GM21367 (cell line): ENCODE measurements at regions not wholly inside any gene's neighbourhood (a gene's known extent, or its start where the extent isn't known, plus 50 kb on each side); places are given as distances from the start of the nearest gene placed in this dataset.

Experiments
- ATAC-seq: cut with Tn5 transposase; IDR thresholded peaks from one replicate; pipeline ENCODE4 v1.9.1; 2021; ENCODE audit not compliant: unreplicated experiment

DNA sequence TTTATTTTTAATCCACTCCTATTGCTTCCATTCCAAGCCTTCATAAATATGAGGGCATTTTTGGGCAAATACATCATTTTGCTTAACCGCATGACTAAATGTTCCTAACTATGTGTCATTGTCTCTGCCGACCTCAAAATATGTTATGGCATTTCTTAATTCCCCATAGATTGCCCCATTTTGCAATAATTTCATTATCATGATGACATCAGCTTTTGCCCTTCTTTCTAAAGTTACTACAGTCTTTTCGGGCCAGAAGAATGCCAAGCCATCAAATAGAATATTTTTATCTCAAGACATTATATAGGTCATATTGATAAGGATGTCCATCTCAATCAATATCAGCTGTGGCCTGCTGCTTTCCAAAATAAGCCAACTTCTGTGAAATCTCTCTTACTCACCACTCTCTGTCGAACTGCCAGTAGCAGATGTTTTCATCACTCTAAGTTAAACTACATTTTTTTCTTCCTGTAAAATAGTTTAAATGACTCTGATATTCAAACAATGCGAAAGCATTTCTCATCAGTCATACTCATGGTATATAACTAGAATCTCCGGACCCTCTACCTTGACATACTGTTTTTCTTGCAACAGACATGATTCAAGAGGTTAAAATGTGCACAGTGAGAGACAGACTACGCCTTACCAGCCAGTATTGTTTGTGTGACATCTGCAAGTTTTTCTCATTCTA lies 1254.6 kb upstream of the CELF2 start:
- no peak for ATAC-seq

DNA sequence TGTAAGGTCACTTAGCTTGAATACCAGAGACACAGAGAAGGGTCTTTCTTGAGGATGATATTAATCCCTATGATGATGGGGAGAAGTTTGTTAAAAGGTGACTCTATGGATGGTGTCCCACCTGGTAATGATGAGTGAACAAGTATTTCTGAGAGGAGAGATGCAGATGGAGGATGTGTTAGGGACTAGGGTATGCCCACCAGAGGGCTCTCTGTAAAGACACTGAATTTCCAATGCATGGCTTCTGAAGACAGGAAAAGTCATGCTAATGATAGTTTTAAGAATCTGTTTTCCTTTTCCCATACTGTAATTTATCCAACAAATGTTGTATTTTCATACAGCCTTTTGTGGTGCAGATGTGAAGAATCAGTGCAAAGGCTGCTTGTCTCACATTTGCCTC lies 1250.9 kb upstream of the CELF2 start:
- ATAC-seq, result no peak

DNA sequence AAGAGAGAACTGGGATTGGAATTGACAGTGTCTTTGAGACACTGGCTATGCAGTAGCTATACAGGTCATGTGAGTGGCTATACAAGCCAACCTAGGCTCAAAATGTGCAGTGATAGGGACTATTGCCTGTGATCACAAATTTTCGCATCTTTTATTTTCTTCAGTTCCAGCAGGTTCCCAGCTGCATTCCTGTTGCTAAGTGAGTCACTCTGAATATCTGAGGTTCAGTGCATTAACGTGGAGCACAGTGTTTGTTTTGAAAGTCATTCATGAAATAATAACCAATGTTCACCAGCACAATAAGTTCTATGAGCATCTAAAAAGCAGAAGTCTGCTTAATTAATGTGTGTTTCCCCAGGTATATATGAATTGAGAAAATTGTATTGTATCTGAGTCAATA lies 1236.0 kb upstream of the CELF2 start:
- ATAC-seq, result no peak

DNA sequence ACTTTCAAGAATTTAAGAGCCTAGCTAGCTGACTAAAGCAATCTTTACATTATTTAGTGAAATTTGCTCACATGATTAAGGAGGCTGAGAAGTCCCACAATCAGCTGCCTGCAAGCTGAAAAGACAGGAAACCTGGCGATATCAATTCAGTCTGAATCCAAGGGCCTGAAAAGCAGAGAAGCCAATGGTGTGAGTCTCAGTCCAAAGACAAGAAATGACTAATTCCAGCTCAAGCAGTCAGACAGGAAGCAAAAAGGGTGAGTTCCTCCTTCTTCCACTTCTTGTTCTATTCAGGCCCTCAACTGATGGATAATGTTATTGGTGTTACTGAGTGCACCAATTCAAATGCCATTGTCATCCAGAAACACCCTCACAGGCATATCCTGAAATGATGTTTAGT lies 1231.6 kb upstream of the CELF2 start:
- no peak for ATAC-seq

DNA sequence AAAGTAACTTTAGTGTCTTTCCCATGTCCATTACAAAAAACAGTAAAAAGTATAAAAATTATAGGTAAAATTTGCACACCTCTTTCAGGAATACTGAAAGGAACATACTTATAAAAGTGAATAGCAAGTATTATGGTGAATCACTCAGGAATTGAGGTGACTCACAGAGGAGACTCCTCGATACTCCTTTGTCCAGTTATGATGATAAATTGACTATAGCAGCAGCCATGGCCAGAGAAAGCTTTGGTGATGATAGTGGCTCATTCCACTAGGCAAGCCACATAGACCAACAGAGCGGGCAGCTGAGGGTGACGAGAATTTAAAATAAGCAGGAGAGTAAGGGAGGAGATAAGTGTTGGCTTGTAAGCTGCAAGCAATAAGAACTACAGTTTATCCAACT lies 1231.1 kb upstream of the CELF2 start:
- ATAC-seq, result no peak

DNA sequence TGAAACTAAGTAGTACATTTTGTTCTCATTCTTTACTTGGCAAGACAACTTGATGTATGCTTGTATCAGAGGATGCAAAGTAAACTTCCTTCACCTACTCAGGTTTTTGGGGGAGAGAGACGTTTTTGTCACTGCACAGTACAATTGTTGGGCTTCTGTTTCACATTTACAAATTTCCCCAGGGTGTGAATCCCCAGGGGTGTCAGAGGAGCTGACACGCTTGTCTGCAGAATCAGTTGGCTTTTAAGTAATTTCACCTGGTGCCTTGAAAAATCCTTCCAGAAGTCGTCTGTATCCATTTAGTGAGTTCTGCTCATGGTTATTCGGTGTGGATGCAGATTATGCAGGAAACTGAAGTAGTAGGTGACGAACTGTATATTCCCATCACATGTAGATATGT lies 1227.7 kb upstream of the CELF2 start:
- ATAC-seq, result no peak

DNA sequence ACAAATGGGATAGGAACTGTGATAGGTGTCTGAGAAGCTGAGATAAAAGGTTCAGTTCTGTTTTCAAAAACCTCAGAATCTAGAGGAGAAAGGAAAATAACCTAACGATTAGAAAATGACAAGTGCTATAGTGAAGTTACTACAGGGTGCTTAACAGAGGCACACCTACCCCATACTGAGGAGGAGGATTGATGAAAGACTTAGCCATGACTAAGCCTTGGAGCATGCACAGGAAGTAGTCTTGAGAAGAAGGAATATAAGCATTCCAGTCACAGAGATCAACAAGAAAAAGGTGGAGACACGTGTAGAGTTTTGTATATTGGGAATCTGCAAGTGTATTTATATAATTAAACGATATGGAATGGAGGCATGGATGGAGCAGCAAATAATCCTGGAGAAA lies 1225.5 kb upstream of the CELF2 start:
- no peak for ATAC-seq

DNA sequence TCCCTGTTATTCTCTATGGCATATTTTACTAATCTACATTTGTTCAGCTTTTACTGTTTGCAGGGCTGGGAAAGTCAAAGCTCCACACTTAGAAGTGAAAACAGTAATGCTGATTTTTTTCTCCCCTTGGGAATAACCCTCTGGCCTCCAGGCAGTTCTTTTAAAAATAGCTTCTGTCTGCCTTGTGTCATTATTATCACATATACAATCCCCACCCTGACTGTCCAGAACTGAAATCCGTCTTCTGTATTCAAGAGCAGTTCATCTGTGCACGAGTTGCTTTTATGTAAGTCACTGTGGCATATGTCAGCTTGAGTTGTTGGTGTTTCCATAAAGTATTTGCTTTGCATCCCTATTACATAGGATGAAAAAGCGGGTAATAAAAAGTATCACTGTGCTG lies 1221.1 kb upstream of the CELF2 start:
- ATAC-seq, result no peak

DNA sequence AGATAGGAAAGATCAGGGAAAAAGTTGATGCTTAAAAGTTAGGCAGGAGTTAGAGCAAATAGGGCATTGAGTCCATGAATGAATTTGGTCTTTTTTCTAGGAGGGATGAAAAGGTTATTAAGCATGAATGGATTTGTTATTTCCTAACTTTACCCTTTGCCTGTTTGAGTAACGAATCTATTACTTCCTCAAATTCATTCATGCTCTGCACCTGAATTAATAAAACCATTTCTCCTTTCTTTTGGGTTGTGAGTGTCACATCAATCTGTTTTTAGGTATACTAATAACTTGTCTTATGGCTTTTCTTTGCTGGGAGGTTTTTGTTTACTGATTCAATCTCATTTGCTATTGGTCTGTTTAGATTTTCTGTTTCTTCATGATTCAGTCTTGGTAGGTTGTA lies 1217.7 kb upstream of the CELF2 start:
- no peak for ATAC-seq

DNA sequence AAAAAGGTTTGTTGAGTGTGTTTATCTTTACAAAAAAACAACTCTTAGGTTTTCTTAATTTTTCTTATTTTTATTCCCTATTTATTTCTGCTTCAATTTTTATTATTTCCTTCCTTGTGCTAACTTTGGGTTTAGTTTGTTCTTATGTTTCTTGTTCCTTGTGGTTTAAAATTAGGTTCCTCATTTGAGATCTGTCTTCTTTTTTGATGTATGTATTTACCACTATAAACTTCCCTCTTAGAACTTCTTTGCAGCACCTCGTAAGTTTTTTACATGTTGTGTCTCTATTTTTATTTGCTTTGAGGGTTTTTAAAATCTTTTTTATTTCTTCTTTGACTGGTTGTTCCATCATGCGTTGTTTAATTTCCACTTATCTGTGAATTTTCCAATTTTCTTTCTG lies 1217.1 kb upstream of the CELF2 start:
- no peak for ATAC-seq

DNA sequence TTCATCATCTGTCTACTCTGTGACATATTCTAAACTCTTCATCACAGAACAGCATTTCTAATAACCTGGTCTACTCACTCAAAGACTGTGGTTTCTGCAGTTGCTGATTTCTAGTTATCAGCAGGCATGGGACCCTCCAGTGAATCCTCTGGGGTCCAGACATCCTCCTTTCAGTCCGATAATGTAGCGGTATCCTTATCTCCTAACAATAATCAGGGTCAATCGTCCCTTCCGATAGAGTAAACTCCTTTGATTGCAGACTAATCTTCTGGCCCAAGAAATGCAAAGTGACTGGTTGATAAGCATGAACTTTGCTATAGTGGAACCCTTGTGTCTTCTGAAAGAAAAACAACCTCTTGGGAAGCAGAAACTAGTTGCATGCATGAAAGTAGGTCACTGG lies 1209.8 kb upstream of the CELF2 start:
- ATAC-seq, result no peak

DNA sequence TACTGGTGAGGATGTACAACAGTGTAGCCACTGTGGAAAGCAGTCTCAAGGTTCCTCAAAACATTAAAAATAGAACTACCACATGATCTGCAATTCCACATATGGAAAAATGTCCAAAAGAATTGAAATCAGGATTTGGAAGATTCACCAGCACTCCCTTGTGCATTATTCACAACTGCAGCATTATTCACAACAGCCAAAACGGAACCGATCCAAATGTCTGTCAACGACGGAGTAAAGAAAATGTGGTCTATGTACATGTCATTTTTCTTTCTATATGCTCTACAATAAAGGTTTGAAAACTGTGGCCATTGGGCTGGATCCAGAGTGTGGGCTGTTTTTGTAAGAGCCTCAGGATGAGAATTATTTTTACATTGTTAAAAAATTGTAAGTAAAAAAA lies 1206.1 kb upstream of the CELF2 start:
- no peak for ATAC-seq

DNA sequence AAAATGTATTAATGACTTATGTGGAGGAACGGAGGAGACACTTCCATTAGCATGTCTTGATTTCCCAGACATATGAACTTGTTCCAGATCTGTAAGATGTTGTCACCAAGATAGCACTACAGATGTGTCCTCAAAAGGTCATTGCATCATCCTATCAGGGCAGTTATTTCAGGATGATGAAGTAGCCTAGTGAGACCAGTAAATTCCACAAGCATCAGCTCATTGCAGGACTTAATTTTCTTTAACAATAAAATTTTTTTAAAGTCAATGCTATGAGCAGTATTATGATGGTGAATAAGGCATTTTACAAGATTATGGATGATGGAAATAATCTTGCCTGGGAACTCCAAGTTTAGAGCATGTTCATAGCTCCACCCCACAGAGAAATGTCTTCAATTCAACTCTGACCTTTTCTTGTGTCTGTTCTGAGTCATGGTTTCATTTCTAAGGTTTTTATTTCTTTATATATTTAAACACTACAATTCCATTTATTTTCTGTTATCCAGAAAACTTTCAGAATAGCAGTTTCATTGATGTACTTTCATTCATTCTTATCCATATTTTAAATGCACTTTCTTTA lies 1203.3 kb upstream of the CELF2 start:
- no peak for ATAC-seq

DNA sequence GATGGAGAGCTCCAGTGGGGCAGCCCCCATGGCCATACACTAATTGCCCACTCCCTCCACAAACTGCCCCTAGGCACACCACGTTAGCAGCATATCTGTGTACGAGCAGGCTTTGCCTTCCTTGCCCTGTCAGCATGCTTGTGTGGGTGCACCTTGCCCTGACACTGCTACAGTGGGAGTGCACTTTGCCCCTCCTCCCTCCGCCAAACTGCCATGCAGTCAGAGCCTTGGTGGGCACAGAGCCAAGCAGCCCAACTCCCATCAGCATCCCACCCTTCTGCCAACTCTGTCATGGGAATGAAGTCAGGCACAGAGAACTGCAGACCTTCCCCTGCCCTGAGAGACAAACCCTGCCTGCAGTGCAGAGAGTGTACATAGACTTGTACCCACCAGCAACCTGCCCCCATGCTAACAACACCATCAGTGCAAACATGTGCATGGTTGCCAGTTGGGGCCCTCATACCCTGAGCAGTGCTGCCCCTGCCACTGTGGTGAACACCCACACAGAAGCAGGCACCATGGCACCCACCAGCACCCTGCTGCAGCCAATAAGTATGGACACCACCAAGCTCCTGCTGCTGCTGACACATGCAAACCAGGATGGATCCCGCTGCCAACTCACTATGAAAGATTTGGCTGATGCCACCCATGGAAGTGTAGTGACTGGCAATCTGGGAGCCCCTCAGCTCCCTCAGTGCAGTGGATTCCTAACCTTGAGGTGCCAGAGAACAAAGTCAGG lies 1197.7 kb upstream of the CELF2 start:
- ATAC-seq, result no peak

DNA sequence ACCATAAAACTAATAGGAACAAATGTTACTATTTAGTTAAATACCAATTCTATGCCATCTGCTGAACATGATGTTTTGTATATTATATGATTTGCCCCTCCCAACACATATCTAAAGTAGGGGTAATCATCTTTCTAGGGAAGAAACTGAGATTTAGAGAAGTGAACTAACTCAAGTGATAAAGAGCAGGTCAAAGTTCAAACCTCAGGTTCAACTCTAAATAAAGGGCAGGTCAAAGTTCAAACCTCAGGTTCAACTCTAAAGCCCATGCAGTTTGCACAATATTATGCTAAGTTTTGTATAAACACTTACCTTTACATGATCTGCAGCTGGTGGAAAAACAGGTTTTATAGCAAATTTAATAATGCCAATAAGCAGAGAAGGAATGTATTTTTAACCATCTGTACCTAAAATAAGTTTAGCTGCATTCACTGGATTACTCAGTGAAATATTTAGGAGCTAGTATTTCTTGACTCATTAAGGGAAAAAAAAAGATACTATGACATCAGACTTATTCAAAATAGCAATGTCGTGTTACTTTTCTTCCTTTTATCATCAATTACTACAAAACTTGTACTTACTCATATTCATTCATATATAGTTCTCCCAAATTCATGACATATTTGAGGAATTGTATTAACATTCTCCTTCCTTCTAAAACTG lies 1194.3 kb upstream of the CELF2 start:
- no peak for ATAC-seq

DNA sequence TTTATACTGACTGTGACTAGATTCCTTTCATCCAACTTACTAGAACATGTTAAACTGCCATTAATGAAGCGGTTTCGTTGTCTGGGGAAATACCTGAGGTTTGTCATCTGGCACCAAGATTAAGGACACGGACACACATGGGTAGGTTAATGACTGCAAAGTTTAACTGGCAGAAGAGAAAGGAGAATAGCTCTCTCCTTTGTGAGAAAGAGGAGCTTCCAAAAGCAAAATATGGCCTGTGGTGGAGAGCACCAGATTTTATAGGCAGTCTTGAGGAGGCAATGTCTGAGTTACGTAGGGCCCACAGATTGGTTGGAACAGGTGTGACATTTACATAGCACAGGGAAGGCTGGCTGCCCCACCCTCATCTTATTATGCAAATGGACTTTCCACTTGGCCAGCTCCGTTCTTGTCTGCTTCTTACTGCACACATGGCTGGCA lies 1193.0 kb upstream of the CELF2 start:
- ATAC-seq, result no peak

DNA sequence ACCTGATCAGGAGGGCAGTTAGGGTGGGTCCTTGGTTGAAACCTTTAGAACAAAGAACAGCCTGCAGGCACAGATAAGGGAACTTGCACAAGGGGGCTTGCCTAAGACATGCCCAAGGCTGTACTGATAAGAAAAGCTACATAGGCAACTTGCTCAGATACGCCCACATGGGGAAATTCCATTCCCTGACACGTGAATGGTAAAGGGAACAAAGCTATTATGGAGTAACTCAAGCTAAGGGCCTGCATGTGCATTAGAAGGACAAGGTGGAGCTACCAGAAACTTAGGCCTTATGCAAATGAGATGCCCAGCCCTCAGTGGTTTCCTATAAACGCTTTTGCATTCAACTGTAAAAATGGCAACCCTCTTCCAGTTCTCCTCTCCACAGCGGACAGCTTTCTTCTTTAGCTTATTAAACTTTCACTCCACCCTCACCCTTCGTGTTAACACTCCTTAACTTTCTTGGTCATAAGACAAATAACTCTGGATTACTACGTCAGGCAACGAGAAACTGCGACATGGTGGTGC lies 1192.1 kb upstream of the CELF2 start:
- no peak for ATAC-seq

DNA sequence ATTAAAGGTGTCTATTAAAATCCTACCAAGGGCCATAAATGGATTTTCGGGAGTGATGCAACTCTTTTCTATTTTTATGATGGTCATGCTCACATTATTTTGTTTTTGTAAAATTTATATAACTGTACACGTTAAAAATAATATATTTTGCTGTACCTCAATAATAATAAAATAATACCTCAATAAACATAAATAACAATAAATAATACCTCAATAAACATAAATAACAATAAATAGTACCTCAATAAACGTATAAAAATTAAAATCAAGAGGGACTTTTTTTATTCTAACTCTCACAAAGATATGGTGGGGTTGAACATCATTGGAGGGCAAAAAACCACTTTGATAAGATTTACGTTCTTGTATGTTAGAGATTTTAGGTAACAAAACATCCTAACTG lies 1189.6 kb upstream of the CELF2 start:
- ATAC-seq, result no peak

DNA sequence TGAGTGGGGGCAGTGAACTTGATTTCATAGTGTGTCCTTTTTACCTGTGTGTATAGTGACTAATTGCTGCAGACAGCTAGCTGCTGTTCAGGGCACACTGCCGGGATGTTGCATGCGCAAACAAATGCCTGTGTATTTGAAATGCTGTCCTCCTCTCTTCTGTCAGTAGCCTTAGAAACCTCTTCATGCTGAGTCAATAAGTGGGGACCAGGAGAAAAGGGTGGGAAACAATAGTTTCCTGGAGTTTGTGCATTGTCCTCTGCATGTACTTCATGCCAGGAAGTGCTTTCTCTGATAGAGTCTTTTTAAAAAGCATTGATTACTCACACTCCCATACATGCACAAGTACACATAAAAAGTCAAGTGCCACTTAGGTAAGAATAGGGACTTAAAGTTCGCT lies 1183.7 kb upstream of the CELF2 start:
- ATAC-seq, result no peak

DNA sequence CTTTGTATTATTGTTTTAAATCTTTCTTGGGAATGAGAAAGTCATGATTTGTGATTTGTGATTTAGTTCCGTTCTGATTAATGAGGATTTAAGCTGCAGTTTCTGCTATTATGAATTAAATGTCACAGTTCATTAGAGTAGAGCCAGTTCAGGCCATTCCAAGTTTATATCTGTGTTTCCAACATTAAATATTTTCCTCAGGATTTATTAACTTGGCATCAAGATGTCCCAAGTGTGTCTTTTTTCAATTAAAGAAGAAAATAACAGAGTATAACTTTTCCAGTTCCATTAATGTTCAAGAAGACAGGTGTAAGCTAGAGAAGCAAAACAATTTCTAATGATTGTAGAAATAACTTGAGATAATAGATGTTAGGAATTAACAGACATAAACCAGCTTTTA lies 1183.2 kb upstream of the CELF2 start:
- ATAC-seq, result no peak

DNA sequence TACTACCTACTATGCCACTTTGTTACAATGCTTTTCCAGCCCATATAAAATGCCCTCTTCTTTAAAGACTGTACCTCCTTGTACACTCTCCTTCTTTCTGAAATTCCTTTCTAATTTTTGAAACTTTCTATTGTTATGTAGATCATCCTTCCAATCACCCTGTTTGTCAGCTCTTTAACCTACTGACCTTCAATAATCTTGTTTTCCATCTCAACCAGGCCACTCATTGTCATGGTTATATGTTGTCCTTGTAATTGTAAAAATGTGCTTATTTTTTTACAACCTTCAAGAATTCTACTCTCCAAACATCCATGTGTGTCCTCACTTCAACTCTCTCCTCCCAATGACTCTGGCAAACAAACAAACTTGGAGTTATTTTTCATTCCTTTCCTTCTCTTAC lies 1172.6 kb upstream of the CELF2 start:
- ATAC-seq, result no peak

DNA sequence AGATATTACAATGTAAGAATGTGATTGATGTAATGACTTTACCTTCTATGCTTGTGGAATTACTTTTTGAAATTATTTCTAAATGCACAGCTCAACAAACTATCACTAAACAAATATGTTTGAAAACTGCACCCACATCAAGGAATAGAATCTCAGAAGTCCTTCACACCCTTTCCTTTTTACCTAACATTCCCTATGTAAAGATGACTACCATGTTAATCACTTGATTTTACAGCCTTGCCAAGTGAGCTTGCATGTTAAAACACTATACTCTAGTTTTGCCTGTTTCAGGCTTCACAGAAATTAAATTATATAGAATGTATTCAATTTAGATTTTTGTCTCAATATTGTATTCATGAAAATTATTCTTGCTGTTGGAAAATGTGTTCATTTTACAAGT lies 1169.4 kb upstream of the CELF2 start:
- ATAC-seq, result no peak
